ENCODE measurements at regions not wholly inside any gene's neighbourhood (a gene's known extent, or its start where the extent isn't known, plus 50 kb on each side); places are given as distances from the start of the nearest gene placed in this dataset.

GRCh38 chr20:6654513-6655252 lies 112.8 kb upstream of the BMP2 start:
- H3K4me3 ChIP-seq (ENCODE audit: low read depth, low read length) = no peak overlapping the region
- no peak for TF ChIP-seq CTCF (IDR thresholded peaks at IDR 0.05; ENCODE audit: control insufficient read depth, extremely low read depth, insufficient read depth)
- DNase-seq (ENCODE audit: low read depth) = peak; percentile 21

- no peak for DNase-seq (ENCODE audit: low read depth)
- no peak for TF ChIP-seq CTCF (IDR thresholded peaks at IDR 0.05; ENCODE audit: control insufficient read depth, extremely low read depth, insufficient read depth)
- no peak overlapping the region for H3K4me3 ChIP-seq (ENCODE audit: low read depth, low read length)
These were observed 115.9 kb upstream of the BMP2 start for GRCh38 chr20:6651561-6651960.

- H3K4me3 ChIP-seq (ENCODE audit: low read depth, low read length) = no peak overlapping the region
- no peak for DNase-seq (ENCODE audit: low read depth)
- no peak for TF ChIP-seq CTCF (IDR thresholded peaks at IDR 0.05; ENCODE audit: control insufficient read depth, extremely low read depth, insufficient read depth)
These were observed 116.5 kb upstream of the BMP2 start for GRCh38 chr20:6651016-6651415.

- H3K4me3 ChIP-seq (ENCODE audit: low read depth, low read length) = no peak overlapping the region
- no peak for TF ChIP-seq CTCF (IDR thresholded peaks at IDR 0.05; ENCODE audit: control insufficient read depth, extremely low read depth, insufficient read depth)
- no peak for DNase-seq (ENCODE audit: low read depth)
These were observed 121.4 kb upstream of the BMP2 start for GRCh38 chr20:6646021-6646636.

- no peak overlapping the region for H3K4me3 ChIP-seq (ENCODE audit: low read depth, low read length)
- no peak for DNase-seq (ENCODE audit: low read depth)
- no peak for TF ChIP-seq CTCF (IDR thresholded peaks at IDR 0.05; ENCODE audit: control insufficient read depth, extremely low read depth, insufficient read depth)
These were observed 122.5 kb upstream of the BMP2 start for GRCh38 chr20:6644813-6645628.

GRCh38 chr20:6641012-6641411 lies 126.5 kb upstream of the BMP2 start:
- no peak for DNase-seq (ENCODE audit: low read depth)
- H3K4me3 ChIP-seq (ENCODE audit: low read depth, low read length) = no peak overlapping the region

More at GRCh38 chr20:6641012-6641411, 126.5 kb upstream of the BMP2 start:
- TF ChIP-seq CTCF (IDR thresholded peaks at IDR 0.05; ENCODE audit: control insufficient read depth, extremely low read depth, insufficient read depth) = no peak

All from LNCaP clone FGC (cell line).